Panc1 (cell line): ENCODE measurements at regions not wholly inside any gene's neighbourhood (a gene's known extent, or its start where the extent isn't known, plus 50 kb on each side); places are given as distances from the start of the nearest gene placed in this dataset.

Source experiments
- ATAC-seq: fragments of 200-7000 bp; cut with Tn5 transposase; 2 replicates; pipeline ENCODE4 v1.9.1; 2020; ENCODE audit warnings: mild to moderate bottlenecking, moderate library complexity
- BruUV-seq: library from RNA; stranded (reverse); fragments of 400-500 nt; replicated peaks from 2 replicates; lab custom pipeline; 2021; lab: Mats Ljungman, UMichigan
- CTCF ChIA-PET: fragments of 300-600 bp; sonication (Branson Sonifier 250); formaldehyde crosslinking; loops from one replicate; lab custom pipeline; 2022; ENCODE audit warnings: antibody characterized with exemption; lab: Charles Lee
- POLR2A ChIA-PET: fragments of 300-600 bp; sonication (Branson Sonifier 250); formaldehyde crosslinking; loops from one replicate; lab custom pipeline; 2022; ENCODE audit warnings: antibody characterized with exemption; lab: Charles Lee
- DNase-seq: peaks from one replicate; pipeline ENCODE4 v3.0.0-alpha.2; 2010; ENCODE audit warnings: low read depth, low spot score
- H3K27ac ChIP-seq: 2 replicates; pipeline ENCODE4 v1.5.1; 2011; ENCODE audit warnings: mild to moderate bottlenecking, low read length, inconsistent platforms
- H3K27me3 ChIP-seq: fragments of 200-500 bp; sonication (Bioruptor generic); 2 replicates; pipeline ENCODE4 v1.6.0; 2014; ENCODE audit warnings: low read length, inconsistent platforms; ENCODE audit not compliant: control insufficient read depth, insufficient read depth
- H3K36me3 ChIP-seq: fragments of 200-500 bp; sonication (Bioruptor generic); 2 replicates; pipeline ENCODE4 v1.5.1; 2014; ENCODE audit warnings: inconsistent platforms, mild to moderate bottlenecking, low read length, moderate library complexity; ENCODE audit not compliant: control insufficient read depth, insufficient read depth
- H3K4me1 ChIP-seq: 2 replicates; pipeline ENCODE4 v1.5.1; 2011; ENCODE audit warnings: inconsistent platforms, mild to moderate bottlenecking, low read length, moderate library complexity; ENCODE audit not compliant: control insufficient read depth, insufficient read depth
- H3K4me3 ChIP-seq, 2 experiments: 2 replicates each; pipeline ENCODE4 v1.5.1; 2011 to 2012; ENCODE audit warnings: low read depth in 2 of 2, low read length in 2 of 2, mild to moderate bottlenecking in 2 of 2, inconsistent platforms in 1 of 2, moderate library complexity in 1 of 2
- H3K9me3 ChIP-seq: fragments of 200-500 bp; sonication (Bioruptor generic); 2 replicates; pipeline ENCODE4 v1.5.1; 2014; ENCODE audit warnings: low read depth, mild to moderate bottlenecking, inconsistent platforms, low read length, moderate library complexity; ENCODE audit not compliant: control insufficient read depth, insufficient read depth
- CTCF ChIP-seq: fragments of 450-650 bp; IDR thresholded peaks from 2 replicates; pipeline ENCODE4 v1.5.1; 2017; ENCODE audit warnings: mild to moderate bottlenecking
- POLR2AphosphoS5 ChIP-seq: IDR thresholded peaks from 2 replicates; pipeline ENCODE4 v1.6.1; 2012; ENCODE audit warnings: mild to moderate bottlenecking, low read depth, low read length, moderate library complexity
- REST ChIP-seq, 2 experiments: IDR thresholded peaks; 2 replicates each; pipeline ENCODE4 v1.6.1; 2011 to 2012; ENCODE audit warnings: low read depth in 2 of 2, control low read depth in 1 of 2, low read length in 1 of 2, mild to moderate bottlenecking in 1 of 2, moderate library complexity in 1 of 2; ENCODE audit not compliant: insufficient read depth in 1 of 2
- SIN3A ChIP-seq: IDR thresholded peaks from 2 replicates; pipeline ENCODE4 v1.6.1; 2012; ENCODE audit warnings: low read depth, mild to moderate bottlenecking, low read length, moderate library complexity, borderline replicate concordance; ENCODE audit not compliant: insufficient read depth
- TCF7L2 ChIP-seq: IDR thresholded peaks from 2 replicates; pipeline ENCODE4 v1.6.1; 2011; ENCODE audit warnings: mild to moderate bottlenecking, low read depth, low read length, inconsistent platforms
- in situ Hi-C: cut with HindIII; loops from 2 replicates; pipeline ENCODE4 v1.10.0; 2016; ENCODE audit warnings: low sequenced_read_pairs, low pct_unique_long_range_greater_than_20kb
- intact Hi-C: fragments of 100-400 bp; cut with micrococcal nuclease; formaldehyde crosslinking; loops from one replicate; pipeline ENCODE4 v1.10.0; 2022; ENCODE audit not compliant: unreplicated experiment

- DNase-seq, result no peak
- intact Hi-C loops, result no loop called here
- Histone ChIP-seq H3K27me3 (no peaks in the 10 kb centered on the region), H3K27ac (peak overlapping the region; percentile 58), H3K4me1 (no peaks in the 10 kb centered on the region; the same call in 1 of the 2 replicates), H3K9me3 (no peaks in the 10 kb centered on the region), H3K36me3 (no peaks in the 10 kb centered on the region), H3K4me3 (peak overlapping the region in 1 of 2 experiments; percentile 33; a peak in 2 of 4 replicates)
- ChIA-PET CTCF (no interaction called here), POLR2A (no interaction called here)
- no peak for TF ChIP-seq TCF7L2
- no peak for TF ChIP-seq SIN3A
- TF ChIP-seq REST (IDR thresholded peaks at IDR 0.05; ENCODE audit: insufficient read depth in 1 of 2, low read depth in 2 of 2, low read length in 1 of 2), result no peak
- no peak for TF ChIP-seq POLR2AphosphoS5
- TF ChIP-seq CTCF, result no peak
- no TSS peak for BruUV-seq
- in situ Hi-C loops, result no loop called here
- ATAC-seq, result 0 out of 2 replicates have a peak, but pooled peaks have one; percentile 53
Measured at GRCh38 chr2:173631127-173631460, 276.4 kb downstream of the CDCA7 start.

GRCh38 chr2:173644146-173644545 lies 289.5 kb downstream of the CDCA7 start:
- ChIA-PET CTCF (no interaction called here), POLR2A (no interaction called here)
- no peak for TF ChIP-seq REST (IDR thresholded peaks at IDR 0.05; ENCODE audit: insufficient read depth in 1 of 2, low read depth in 2 of 2, low read length in 1 of 2)
- no peak for TF ChIP-seq POLR2AphosphoS5
- no peak for TF ChIP-seq CTCF
- TF ChIP-seq TCF7L2, result no peak
- no peak for TF ChIP-seq SIN3A
- DNase-seq (no peak), ATAC-seq (no peak)
- Histone ChIP-seq H3K27ac (no peak overlapping the region), H3K27me3 (no peaks in the 10 kb centered on the region), H3K4me3 (no peak overlapping the region), H3K9me3 (no peaks in the 10 kb centered on the region), H3K36me3 (no peaks in the 10 kb centered on the region), H3K4me1 (peaks cover 4% of the 10 kb centered on the region; the same call in 1 of the 2 replicates)
- in situ Hi-C loops (no loop called here), intact Hi-C loops (no loop called here)
- no TSS peak for BruUV-seq
